ENCODE measurements at regions not wholly inside any gene's neighbourhood (a gene's known extent, or its start where the extent isn't known, plus 50 kb on each side); places are given as distances from the start of the nearest gene placed in this dataset.

GRCh38 chr13:103236213-103236612 is 170.0 kb upstream of the SLC10A2 start:
- DNase-seq = no peak

GRCh38 chr13:103229674-103230073 is 163.5 kb upstream of the SLC10A2 start:
- DNase-seq = no peak

GRCh38 chr13:103224804-103225203 is 158.6 kb upstream of the SLC10A2 start:
- DNase-seq = no peak

GRCh38 chr13:103222683-103223082 is 156.5 kb upstream of the SLC10A2 start:
- DNase-seq = no peak

- no peak for DNase-seq
These were observed 152.0 kb upstream of the SLC10A2 start for GRCh38 chr13:103218253-103218652.

GRCh38 chr13:103213152-103213551 is 146.9 kb upstream of the SLC10A2 start:
- DNase-seq = no peak

- no peak for DNase-seq
These were observed 144.1 kb upstream of the SLC10A2 start for GRCh38 chr13:103210348-103210747.

- no peak for DNase-seq
These were observed 137.6 kb upstream of the SLC10A2 start for GRCh38 chr13:103203735-103204330.

GRCh38 chr13:103200118-103200885 is 134.1 kb upstream of the SLC10A2 start:
- no peak for DNase-seq

- no peak for DNase-seq
These were observed 133.3 kb upstream of the SLC10A2 start for GRCh38 chr13:103199380-103200088.

GRCh38 chr13:103196356-103196755 is 130.1 kb upstream of the SLC10A2 start:
- DNase-seq = no peak

GRCh38 chr13:103195762-103196161 is 129.5 kb upstream of the SLC10A2 start:
- no peak for DNase-seq

GRCh38 chr13:103194871-103195270 is 128.7 kb upstream of the SLC10A2 start:
- DNase-seq = no peak

- no peak for DNase-seq
These were observed 126.4 kb upstream of the SLC10A2 start for GRCh38 chr13:103192511-103193135.

GRCh38 chr13:103190841-103191240 is 124.6 kb upstream of the SLC10A2 start:
- no peak for DNase-seq

GRCh38 chr13:103188713-103189326 is 122.6 kb upstream of the SLC10A2 start:
- no peak for DNase-seq

GRCh38 chr13:103187721-103188156 is 121.5 kb upstream of the SLC10A2 start:
- no peak for DNase-seq

GRCh38 chr13:103184413-103184812 is 118.2 kb upstream of the SLC10A2 start:
- DNase-seq = no peak

GRCh38 chr13:103178986-103179943 is 113.0 kb upstream of the SLC10A2 start:
- no peak for DNase-seq

- DNase-seq = no peak
These were observed 108.7 kb upstream of the SLC10A2 start for GRCh38 chr13:103174966-103175365.

- DNase-seq = no peak
These were observed 102.8 kb upstream of the SLC10A2 start for GRCh38 chr13:103168901-103169508.

Data from NCI-H2029 (cell line).